ENCODE measurements at regions not wholly inside any gene's neighbourhood (a gene's known extent, or its start where the extent isn't known, plus 50 kb on each side); places are given as distances from the start of the nearest gene placed in this dataset.

GRCh38 chr12:18813753-18814152 is 75.8 kb downstream of the CAPZA3 start:
- no peak for TF ChIP-seq L3MBTL2 (conservative IDR thresholded peaks at IDR 0.05)
- no peak for TF ChIP-seq SP1 (IDR thresholded peaks at IDR 0.05)

Measured in HEK293T (cell line).